ENCODE measurements at regions not wholly inside any gene's neighbourhood (a gene's known extent, or its start where the extent isn't known, plus 50 kb on each side); places are given as distances from the start of the nearest gene placed in this dataset.

DNA sequence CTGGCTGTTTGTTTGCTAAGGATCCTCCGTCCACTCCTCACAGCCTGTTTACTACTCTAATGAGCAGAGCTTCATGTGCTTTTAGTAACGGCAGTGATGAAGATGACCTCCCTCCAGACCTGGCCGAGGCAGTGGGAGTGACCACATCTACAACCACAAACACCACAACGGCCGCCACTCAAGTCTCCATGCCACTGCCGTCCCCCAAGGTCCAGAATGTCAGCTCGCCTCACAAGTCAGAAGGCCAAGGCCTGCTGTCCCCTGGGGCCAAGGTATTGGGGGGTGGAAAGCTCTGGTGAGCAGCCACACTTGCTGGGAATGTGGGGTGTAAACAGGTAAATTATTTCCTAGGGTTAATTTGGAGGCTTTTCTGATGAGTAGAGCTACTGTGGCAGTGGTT is 926.4 kb downstream of the IPMK start:
- TF ChIP-seq, protein P1, sequence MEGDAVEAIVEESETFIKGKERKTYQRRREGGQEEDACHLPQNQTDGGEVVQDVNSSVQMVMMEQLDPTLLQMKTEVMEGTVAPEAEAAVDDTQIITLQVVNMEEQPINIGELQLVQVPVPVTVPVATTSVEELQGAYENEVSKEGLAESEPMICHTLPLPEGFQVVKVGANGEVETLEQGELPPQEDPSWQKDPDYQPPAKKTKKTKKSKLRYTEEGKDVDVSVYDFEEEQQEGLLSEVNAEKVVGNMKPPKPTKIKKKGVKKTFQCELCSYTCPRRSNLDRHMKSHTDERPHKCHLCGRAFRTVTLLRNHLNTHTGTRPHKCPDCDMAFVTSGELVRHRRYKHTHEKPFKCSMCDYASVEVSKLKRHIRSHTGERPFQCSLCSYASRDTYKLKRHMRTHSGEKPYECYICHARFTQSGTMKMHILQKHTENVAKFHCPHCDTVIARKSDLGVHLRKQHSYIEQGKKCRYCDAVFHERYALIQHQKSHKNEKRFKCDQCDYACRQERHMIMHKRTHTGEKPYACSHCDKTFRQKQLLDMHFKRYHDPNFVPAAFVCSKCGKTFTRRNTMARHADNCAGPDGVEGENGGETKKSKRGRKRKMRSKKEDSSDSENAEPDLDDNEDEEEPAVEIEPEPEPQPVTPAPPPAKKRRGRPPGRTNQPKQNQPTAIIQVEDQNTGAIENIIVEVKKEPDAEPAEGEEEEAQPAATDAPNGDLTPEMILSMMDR (conservative IDR thresholded peaks at IDR 0.05): no peak
- no peak for TF ChIP-seq ZFX (IDR thresholded peaks at IDR 0.05)
